22Rv1 (cell line): ENCODE measurements at regions not wholly inside any gene's neighbourhood (a gene's known extent, or its start where the extent isn't known, plus 50 kb on each side); places are given as distances from the start of the nearest gene placed in this dataset.

Experiments used
- CTCF ChIP-seq: fragments of 450-650 bp; IDR thresholded peaks from 2 replicates; pipeline ENCODE4 v1.5.1; 2017; ENCODE audit warnings: mild to moderate bottlenecking
- ZFX ChIP-seq: fragments of 450-650 bp; IDR thresholded peaks from 2 replicates; pipeline ENCODE4 v1.6.1; 2017; ENCODE audit warnings: antibody characterized with exemption, borderline replicate concordance

GRCh38 chr3:177484926-177485325, 287.6 kb upstream of the TBL1XR1 start:
- TF ChIP-seq CTCF, result no peak
- no peak for TF ChIP-seq ZFX
